NCI-H524 (cell line): ENCODE measurements at regions not wholly inside any gene's neighbourhood (a gene's known extent, or its start where the extent isn't known, plus 50 kb on each side); places are given as distances from the start of the nearest gene placed in this dataset.

Experiments used
- DNase-seq, 2 experiments: peaks; one replicate each; lab custom pipeline; 2025; lab: John Stamatoyannopoulos, UW

GRCh38 chr2:57804971-57805370, 241.6 kb upstream of the VRK2 start:
- no peak for DNase-seq

- DNase-seq, result no peak
Observed at GRCh38 chr2:57806449-57806968, 240.1 kb upstream of the VRK2 start.

GRCh38 chr2:57809230-57809629, 237.4 kb upstream of the VRK2 start:
- no peak for DNase-seq

GRCh38 chr2:57821088-57821487, 225.5 kb upstream of the VRK2 start:
- DNase-seq, result no peak

- DNase-seq, result no peak
Observed at GRCh38 chr2:57828221-57828620, 218.4 kb upstream of the VRK2 start.

- no peak for DNase-seq
Observed at GRCh38 chr2:57834666-57835065, 211.9 kb upstream of the VRK2 start.

- DNase-seq, result no peak
Observed at GRCh38 chr2:57842531-57842930, 204.1 kb upstream of the VRK2 start.

GRCh38 chr2:57843158-57843557, 203.4 kb upstream of the VRK2 start:
- DNase-seq, result no peak

GRCh38 chr2:57848723-57849122, 197.9 kb upstream of the VRK2 start:
- no peak for DNase-seq

GRCh38 chr2:57849843-57850242, 196.8 kb upstream of the VRK2 start:
- DNase-seq, result no peak

GRCh38 chr2:57850415-57851130, 196.0 kb upstream of the VRK2 start:
- peak; percentile 22 to 83 for DNase-seq

- DNase-seq, result no peak
Observed at GRCh38 chr2:57855212-57855611, 191.4 kb upstream of the VRK2 start.

GRCh38 chr2:57859755-57860154, 186.9 kb upstream of the VRK2 start:
- DNase-seq, result no peak

- DNase-seq, result no peak
Observed at GRCh38 chr2:57862153-57862552, 184.5 kb upstream of the VRK2 start.

GRCh38 chr2:57862727-57863126, 183.9 kb upstream of the VRK2 start:
- DNase-seq, result peak; percentile 43 to 68

GRCh38 chr2:57864926-57865325, 181.7 kb upstream of the VRK2 start:
- no peak for DNase-seq

- DNase-seq, result no peak
Observed at GRCh38 chr2:57867730-57868129, 178.9 kb upstream of the VRK2 start.

GRCh38 chr2:57868619-57869139, 177.9 kb upstream of the VRK2 start:
- DNase-seq, result no peak

GRCh38 chr2:57869758-57870344, 176.8 kb upstream of the VRK2 start:
- DNase-seq, result no peak

- peak in 1 of 2 experiments; percentile 31 for DNase-seq
Observed at GRCh38 chr2:57876313-57876712, 170.3 kb upstream of the VRK2 start.

- DNase-seq, result no peak
Observed at GRCh38 chr2:57877811-57878170, 168.8 kb upstream of the VRK2 start.

- peak; percentile 41 to 81 for DNase-seq
Observed at GRCh38 chr2:57878171-57878865, 168.3 kb upstream of the VRK2 start.

GRCh38 chr2:57878866-57879210, 167.8 kb upstream of the VRK2 start:
- DNase-seq, result no peak
